Parathyroid adenoma (tissue), 2 donors: ENCODE measurements at regions not wholly inside any gene's neighbourhood (a gene's known extent, or its start where the extent isn't known, plus 50 kb on each side); places are given as distances from the start of the nearest gene placed in this dataset.

Experiments used
- H2AFZ ChIP-seq: fragments of 300-600 bp; sonication (generic); one replicate; pipeline ENCODE4 v1.7.0; 2017; ENCODE audit warnings: antibody characterized with exemption, mild to moderate bottlenecking
- H3K27ac ChIP-seq: fragments of 300-600 bp; sonication (generic); one replicate; pipeline ENCODE4 v1.7.0; 2017
- H3K27me3 ChIP-seq: fragments of 300-600 bp; sonication (generic); one replicate; pipeline ENCODE4 v1.7.0; 2017; ENCODE audit warnings: low read length; ENCODE audit not compliant: control insufficient read depth, insufficient read depth
- H3K36me3 ChIP-seq: fragments of 300-600 bp; sonication (generic); one replicate; pipeline ENCODE4 v1.7.0; 2017; ENCODE audit warnings: low read length; ENCODE audit not compliant: control insufficient read depth, insufficient read depth
- H3K4me1 ChIP-seq: fragments of 300-600 bp; sonication (generic); one replicate; pipeline ENCODE4 v1.7.0; 2017; ENCODE audit warnings: control low read depth
- H3K4me2 ChIP-seq: fragments of 300-600 bp; sonication (generic); one replicate; pipeline ENCODE4 v1.7.0; 2017; ENCODE audit warnings: low read length
- H3K4me3 ChIP-seq: fragments of 300-600 bp; sonication (generic); one replicate; pipeline ENCODE4 v1.7.0; 2017; ENCODE audit warnings: low read depth, low read length
- H3K79me2 ChIP-seq: fragments of 300-600 bp; sonication (generic); one replicate; pipeline ENCODE4 v1.7.0; 2017; ENCODE audit warnings: control low read depth
- H3K9ac ChIP-seq: fragments of 300-600 bp; sonication (generic); one replicate; pipeline ENCODE4 v1.7.0; 2017; ENCODE audit warnings: mild to moderate bottlenecking
- H3K9me3 ChIP-seq: fragments of 300-600 bp; sonication (generic); one replicate; pipeline ENCODE4 v1.7.0; 2017; ENCODE audit warnings: low read length; ENCODE audit not compliant: control insufficient read depth
- TF ChIP-seq, protein P1 (sequence below): fragments of 300-600 bp; sonication (generic); IDR thresholded peaks from one replicate; pipeline ENCODE4 v1.7.0; 2017; ENCODE audit warnings: antibody characterized with exemption, mild to moderate bottlenecking
- donor health status: primary hyperparathyroidism.

DNA sequence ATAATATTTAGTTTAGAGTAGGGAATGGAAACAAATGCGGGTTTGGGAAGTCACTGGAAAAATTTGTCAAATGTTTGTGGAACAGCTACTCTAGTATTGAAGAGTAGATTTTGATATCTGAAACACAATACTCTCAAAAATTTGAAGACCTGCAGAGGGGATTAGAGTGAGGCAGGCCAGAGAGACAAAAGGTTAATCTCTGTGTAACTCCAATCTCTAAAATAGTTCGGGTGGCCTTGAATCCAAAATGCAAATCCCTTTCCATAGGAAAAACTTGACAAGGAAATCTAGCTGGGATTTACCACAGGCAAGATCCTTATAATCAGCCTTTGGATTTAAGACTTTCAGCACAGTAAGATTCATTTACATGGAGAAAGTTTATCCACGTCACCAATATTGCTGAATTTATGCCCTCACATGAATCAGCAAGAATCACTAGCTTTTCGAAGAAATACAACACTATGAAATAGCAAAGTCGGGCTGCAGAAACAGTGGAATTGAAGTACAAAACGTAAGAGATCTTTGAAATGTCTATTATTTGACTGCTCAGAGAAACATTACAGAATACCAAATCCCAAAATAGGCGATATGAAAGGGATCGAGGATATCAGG is 423.7 kb upstream of the ZNF804A start:
- H3K4me3 ChIP-seq, result no peak overlapping the region
- H3K4me2 ChIP-seq, result no peak overlapping the region
- H3K36me3 ChIP-seq, result no peaks in the 10 kb centered on the region
- no peak overlapping the region for H3K27ac ChIP-seq
- no peaks in the 10 kb centered on the region for H3K79me2 ChIP-seq
- no peak overlapping the region for H2AFZ ChIP-seq
- no peak overlapping the region for H3K9ac ChIP-seq
- TF ChIP-seq, protein P1, sequence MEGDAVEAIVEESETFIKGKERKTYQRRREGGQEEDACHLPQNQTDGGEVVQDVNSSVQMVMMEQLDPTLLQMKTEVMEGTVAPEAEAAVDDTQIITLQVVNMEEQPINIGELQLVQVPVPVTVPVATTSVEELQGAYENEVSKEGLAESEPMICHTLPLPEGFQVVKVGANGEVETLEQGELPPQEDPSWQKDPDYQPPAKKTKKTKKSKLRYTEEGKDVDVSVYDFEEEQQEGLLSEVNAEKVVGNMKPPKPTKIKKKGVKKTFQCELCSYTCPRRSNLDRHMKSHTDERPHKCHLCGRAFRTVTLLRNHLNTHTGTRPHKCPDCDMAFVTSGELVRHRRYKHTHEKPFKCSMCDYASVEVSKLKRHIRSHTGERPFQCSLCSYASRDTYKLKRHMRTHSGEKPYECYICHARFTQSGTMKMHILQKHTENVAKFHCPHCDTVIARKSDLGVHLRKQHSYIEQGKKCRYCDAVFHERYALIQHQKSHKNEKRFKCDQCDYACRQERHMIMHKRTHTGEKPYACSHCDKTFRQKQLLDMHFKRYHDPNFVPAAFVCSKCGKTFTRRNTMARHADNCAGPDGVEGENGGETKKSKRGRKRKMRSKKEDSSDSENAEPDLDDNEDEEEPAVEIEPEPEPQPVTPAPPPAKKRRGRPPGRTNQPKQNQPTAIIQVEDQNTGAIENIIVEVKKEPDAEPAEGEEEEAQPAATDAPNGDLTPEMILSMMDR, result no peak
- no peaks in the 10 kb centered on the region for H3K27me3 ChIP-seq
- no peaks in the 10 kb centered on the region for H3K4me1 ChIP-seq
- H3K9me3 ChIP-seq, result no peaks in the 10 kb centered on the region

DNA sequence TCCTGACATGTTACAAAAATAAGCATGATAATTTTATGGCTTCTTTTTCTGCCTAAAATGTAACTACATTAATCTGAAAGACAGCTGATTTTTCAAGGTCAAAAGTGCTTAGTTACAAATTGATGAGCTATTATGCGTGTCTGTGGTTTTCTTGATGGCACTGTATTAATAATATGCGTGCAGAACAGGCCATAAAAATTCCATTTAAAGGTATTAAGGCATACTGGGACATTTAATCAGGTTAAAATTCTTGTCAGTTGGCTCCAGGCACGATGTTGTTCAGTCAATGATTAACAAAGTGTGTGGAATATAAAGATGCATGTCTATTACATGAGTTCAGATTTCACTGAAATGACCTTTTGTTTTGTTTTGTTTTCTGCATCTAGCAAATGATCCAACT is 420.1 kb upstream of the ZNF804A start:
- TF ChIP-seq, protein P1, result no peak
- Histone ChIP-seq H3K36me3 (no peaks in the 10 kb centered on the region), H3K79me2 (no peaks in the 10 kb centered on the region), H3K9me3 (no peaks in the 10 kb centered on the region), H3K4me2 (no peak overlapping the region), H3K4me3 (no peak overlapping the region), H3K27me3 (no peaks in the 10 kb centered on the region), H2AFZ (no peak overlapping the region), H3K4me1 (no peaks in the 10 kb centered on the region), H3K27ac (no peak overlapping the region), H3K9ac (no peak overlapping the region)

DNA sequence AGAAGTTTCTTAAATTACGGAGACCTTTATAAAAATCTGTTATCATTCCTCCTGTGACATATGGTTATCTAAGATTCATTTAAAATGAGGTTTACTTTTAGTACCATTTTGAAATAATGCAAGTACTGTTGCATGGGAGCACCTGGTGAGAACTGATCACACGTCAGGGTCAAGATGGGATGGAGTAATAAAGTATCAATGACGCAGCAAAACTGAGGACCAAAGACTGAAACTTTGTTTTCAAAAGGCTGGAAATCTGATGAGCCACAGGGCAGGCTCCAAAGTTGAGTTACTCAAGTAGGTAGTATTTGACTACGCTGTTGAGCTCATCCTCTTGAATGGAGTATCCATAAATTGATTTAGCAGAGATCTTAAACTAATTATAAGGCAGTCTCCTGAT is 411.9 kb upstream of the ZNF804A start:
- Histone ChIP-seq H3K27ac (no peak overlapping the region), H3K9ac (no peak overlapping the region), H2AFZ (no peak overlapping the region)

DNA sequence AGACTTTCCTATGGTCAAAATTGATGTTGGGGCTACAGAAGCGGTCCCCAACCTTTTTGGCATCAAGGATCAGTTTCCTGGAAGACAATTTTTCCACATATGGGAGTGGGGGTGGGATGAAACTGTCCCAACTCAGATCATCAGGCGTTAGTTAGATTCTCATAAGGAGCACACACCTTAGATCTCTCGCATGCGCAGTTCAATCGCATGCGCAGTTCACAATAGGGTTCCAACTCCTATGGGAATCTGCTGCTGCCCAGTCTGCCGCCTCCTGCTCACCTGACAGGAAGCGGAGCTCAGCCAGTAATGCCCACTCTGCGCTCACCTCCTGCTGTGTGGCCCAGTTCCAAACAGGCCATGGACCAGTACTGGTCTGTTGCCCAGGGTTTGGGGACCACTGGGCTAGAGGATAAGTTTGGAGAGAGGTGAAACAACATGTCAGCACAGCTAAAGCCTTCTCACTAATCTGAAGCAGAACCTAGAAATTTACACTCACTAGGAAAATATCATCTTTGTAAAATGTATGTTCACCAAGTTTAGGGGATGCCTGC is 410.8 kb upstream of the ZNF804A start:
- no peaks in the 10 kb centered on the region for H3K79me2 ChIP-seq
- no peaks in the 10 kb centered on the region for H3K27me3 ChIP-seq
- H2AFZ ChIP-seq, result no peak overlapping the region
- H3K4me3 ChIP-seq, result no peak overlapping the region
- TF ChIP-seq, protein P1, result no peak
- H3K9ac ChIP-seq, result no peak overlapping the region
- H3K36me3 ChIP-seq, result no peaks in the 10 kb centered on the region
- no peaks in the 10 kb centered on the region for H3K9me3 ChIP-seq
- H3K4me1 ChIP-seq, result no peaks in the 10 kb centered on the region
- no peak overlapping the region for H3K4me2 ChIP-seq
- H3K27ac ChIP-seq, result no peak overlapping the region

More for the DNA sequence above, 411.9 kb upstream of the ZNF804A start:
- Histone ChIP-seq H3K4me1 (no peaks in the 10 kb centered on the region), H3K79me2 (no peaks in the 10 kb centered on the region), H3K9me3 (no peaks in the 10 kb centered on the region), H3K27me3 (no peaks in the 10 kb centered on the region), H3K36me3 (no peaks in the 10 kb centered on the region), H3K4me3 (no peak overlapping the region), H3K4me2 (no peak overlapping the region)
- TF ChIP-seq, protein P1, result no peak

DNA sequence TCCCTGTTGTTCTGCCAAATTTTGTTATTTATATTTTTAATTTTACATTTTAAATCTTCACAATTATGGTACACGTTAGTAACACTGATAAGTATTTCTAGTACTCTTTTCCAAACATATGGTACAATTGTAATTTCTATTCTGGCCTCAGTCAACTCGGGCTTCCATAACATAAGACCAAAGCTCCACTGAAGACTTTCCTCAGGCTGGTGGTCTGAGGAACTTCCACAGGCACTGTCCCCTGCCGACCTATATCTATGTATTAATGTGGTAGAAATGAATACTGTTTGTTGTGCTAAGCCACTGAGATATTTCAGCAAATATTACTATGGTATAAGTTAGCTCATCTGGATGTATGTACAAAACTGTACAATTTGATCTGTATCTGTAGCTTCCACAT is 407.6 kb upstream of the ZNF804A start:
- H3K27me3 ChIP-seq, result no peaks in the 10 kb centered on the region
- no peak overlapping the region for H3K4me2 ChIP-seq
- H3K9me3 ChIP-seq, result no peaks in the 10 kb centered on the region
- no peak overlapping the region for H2AFZ ChIP-seq
- H3K27ac ChIP-seq, result no peak overlapping the region
- no peak overlapping the region for H3K4me3 ChIP-seq
- H3K9ac ChIP-seq, result no peak overlapping the region
- TF ChIP-seq, protein P1, result no peak
- no peaks in the 10 kb centered on the region for H3K4me1 ChIP-seq
- no peaks in the 10 kb centered on the region for H3K36me3 ChIP-seq
- H3K79me2 ChIP-seq, result no peaks in the 10 kb centered on the region
